NCI-H146 (cell line): ENCODE measurements at regions not wholly inside any gene's neighbourhood (a gene's known extent, or its start where the extent isn't known, plus 50 kb on each side); places are given as distances from the start of the nearest gene placed in this dataset.
"Not testable (repeated sequence)": the region's sequence is repeated elsewhere in the genome, so short reads cannot be mapped to it uniquely, and the experiment has no call there.

Experiments
- DNase-seq: peaks from one replicate; lab custom pipeline; 2025; lab: John Stamatoyannopoulos, UW

GRCh38 chr5:124512236-124512635 lies 234.2 kb downstream of the ZNF608 start:
- DNase-seq, result no peak

GRCh38 chr5:124511791-124512190 lies 234.6 kb downstream of the ZNF608 start:
- no peak for DNase-seq

GRCh38 chr5:124507688-124508087 lies 238.8 kb downstream of the ZNF608 start:
- no peak for DNase-seq

GRCh38 chr5:124504081-124504916 lies 242.1 kb downstream of the ZNF608 start:
- no peak for DNase-seq

GRCh38 chr5:124502551-124502950 lies 243.9 kb downstream of the ZNF608 start:
- DNase-seq, result no peak

GRCh38 chr5:124499818-124500217 lies 246.6 kb downstream of the ZNF608 start:
- not testable (repeated sequence) for DNase-seq

GRCh38 chr5:124496968-124497367 lies 249.5 kb downstream of the ZNF608 start:
- not testable (repeated sequence) for DNase-seq

GRCh38 chr5:124494540-124495116 lies 251.8 kb downstream of the ZNF608 start:
- no peak for DNase-seq

GRCh38 chr5:124492444-124493224 lies 253.8 kb downstream of the ZNF608 start:
- DNase-seq, result no peak

GRCh38 chr5:124490315-124490714 lies 256.1 kb downstream of the ZNF608 start:
- DNase-seq, result not testable (repeated sequence)

GRCh38 chr5:124481419-124481818 lies 265.0 kb downstream of the ZNF608 start:
- DNase-seq, result peak; percentile 23

GRCh38 chr5:124480964-124481363 lies 265.5 kb downstream of the ZNF608 start:
- DNase-seq, result no peak

- DNase-seq, result no peak
These were observed 266.4 kb downstream of the ZNF608 start for GRCh38 chr5:124480022-124480421.

GRCh38 chr5:124478264-124478663 lies 268.2 kb downstream of the ZNF608 start:
- DNase-seq, result no peak

GRCh38 chr5:124477577-124477976 lies 268.9 kb downstream of the ZNF608 start:
- DNase-seq, result no peak

- DNase-seq, result no peak
These were observed 269.4 kb downstream of the ZNF608 start for GRCh38 chr5:124477062-124477461.

- no peak for DNase-seq
These were observed 271.8 kb downstream of the ZNF608 start for GRCh38 chr5:124474528-124475215.

- DNase-seq, result no peak
These were observed 277.6 kb downstream of the ZNF608 start for GRCh38 chr5:124468671-124469411.

GRCh38 chr5:124467745-124468144 lies 278.7 kb downstream of the ZNF608 start:
- DNase-seq, result no peak

- no peak for DNase-seq
These were observed 280.4 kb downstream of the ZNF608 start for GRCh38 chr5:124466011-124466410.

GRCh38 chr5:124463851-124464250 lies 282.6 kb downstream of the ZNF608 start:
- no peak for DNase-seq
